Panc1 (cell line): ENCODE measurements at regions not wholly inside any gene's neighbourhood (a gene's known extent, or its start where the extent isn't known, plus 50 kb on each side); places are given as distances from the start of the nearest gene placed in this dataset.

Experiments
- ATAC-seq: fragments of 200-7000 bp; cut with Tn5 transposase; 2 replicates; pipeline ENCODE4 v1.9.1; 2020; ENCODE audit warnings: mild to moderate bottlenecking, moderate library complexity
- BruUV-seq: library from RNA; stranded (reverse); fragments of 400-500 nt; replicated peaks from 2 replicates; lab custom pipeline; 2021; lab: Mats Ljungman, UMichigan
- CTCF ChIA-PET: fragments of 300-600 bp; sonication (Branson Sonifier 250); formaldehyde crosslinking; loops from one replicate; lab custom pipeline; 2022; ENCODE audit warnings: antibody characterized with exemption; lab: Charles Lee
- POLR2A ChIA-PET: fragments of 300-600 bp; sonication (Branson Sonifier 250); formaldehyde crosslinking; loops from one replicate; lab custom pipeline; 2022; ENCODE audit warnings: antibody characterized with exemption; lab: Charles Lee
- DNase-seq: peaks from one replicate; pipeline ENCODE4 v3.0.0-alpha.2; 2010; ENCODE audit warnings: low read depth, low spot score
- H3K27ac ChIP-seq: 2 replicates; pipeline ENCODE4 v1.5.1; 2011; ENCODE audit warnings: mild to moderate bottlenecking, low read length, inconsistent platforms
- H3K27me3 ChIP-seq: fragments of 200-500 bp; sonication (Bioruptor generic); 2 replicates; pipeline ENCODE4 v1.6.0; 2014; ENCODE audit warnings: low read length, inconsistent platforms; ENCODE audit not compliant: control insufficient read depth, insufficient read depth
- H3K36me3 ChIP-seq: fragments of 200-500 bp; sonication (Bioruptor generic); 2 replicates; pipeline ENCODE4 v1.5.1; 2014; ENCODE audit warnings: inconsistent platforms, mild to moderate bottlenecking, low read length, moderate library complexity; ENCODE audit not compliant: control insufficient read depth, insufficient read depth
- H3K4me1 ChIP-seq: 2 replicates; pipeline ENCODE4 v1.5.1; 2011; ENCODE audit warnings: inconsistent platforms, mild to moderate bottlenecking, low read length, moderate library complexity; ENCODE audit not compliant: control insufficient read depth, insufficient read depth
- H3K4me3 ChIP-seq, 2 experiments: 2 replicates each; pipeline ENCODE4 v1.5.1; 2011 to 2012; ENCODE audit warnings: low read depth in 2 of 2, low read length in 2 of 2, mild to moderate bottlenecking in 2 of 2, inconsistent platforms in 1 of 2, moderate library complexity in 1 of 2
- H3K9me3 ChIP-seq: fragments of 200-500 bp; sonication (Bioruptor generic); 2 replicates; pipeline ENCODE4 v1.5.1; 2014; ENCODE audit warnings: low read depth, mild to moderate bottlenecking, inconsistent platforms, low read length, moderate library complexity; ENCODE audit not compliant: control insufficient read depth, insufficient read depth
- CTCF ChIP-seq: fragments of 450-650 bp; IDR thresholded peaks from 2 replicates; pipeline ENCODE4 v1.5.1; 2017; ENCODE audit warnings: mild to moderate bottlenecking
- POLR2AphosphoS5 ChIP-seq: IDR thresholded peaks from 2 replicates; pipeline ENCODE4 v1.6.1; 2012; ENCODE audit warnings: mild to moderate bottlenecking, low read depth, low read length, moderate library complexity
- REST ChIP-seq, 2 experiments: IDR thresholded peaks; 2 replicates each; pipeline ENCODE4 v1.6.1; 2011 to 2012; ENCODE audit warnings: low read depth in 2 of 2, control low read depth in 1 of 2, low read length in 1 of 2, mild to moderate bottlenecking in 1 of 2, moderate library complexity in 1 of 2; ENCODE audit not compliant: insufficient read depth in 1 of 2
- SIN3A ChIP-seq: IDR thresholded peaks from 2 replicates; pipeline ENCODE4 v1.6.1; 2012; ENCODE audit warnings: low read depth, mild to moderate bottlenecking, low read length, moderate library complexity, borderline replicate concordance; ENCODE audit not compliant: insufficient read depth
- TCF7L2 ChIP-seq: IDR thresholded peaks from 2 replicates; pipeline ENCODE4 v1.6.1; 2011; ENCODE audit warnings: mild to moderate bottlenecking, low read depth, low read length, inconsistent platforms
- in situ Hi-C: cut with HindIII; loops from 2 replicates; pipeline ENCODE4 v1.10.0; 2016; ENCODE audit warnings: low sequenced_read_pairs, low pct_unique_long_range_greater_than_20kb
- intact Hi-C: fragments of 100-400 bp; cut with micrococcal nuclease; formaldehyde crosslinking; loops from one replicate; pipeline ENCODE4 v1.10.0; 2022; ENCODE audit not compliant: unreplicated experiment

- intact Hi-C loops = no loop called here
- in situ Hi-C loops = no loop called here
- CTCF ChIA-PET = no interaction called here
- TF ChIP-seq REST (IDR thresholded peaks at IDR 0.05; ENCODE audit: insufficient read depth in 1 of 2, low read depth in 2 of 2, low read length in 1 of 2) (no peak), CTCF (no peak), SIN3A (no peak), TCF7L2 (no peak), POLR2AphosphoS5 (no peak)
- Histone ChIP-seq H3K27me3 (no peaks in the 10 kb centered on the region), H3K36me3 (no peaks in the 10 kb centered on the region), H3K27ac (no peak overlapping the region), H3K9me3 (no peaks in the 10 kb centered on the region), H3K4me1 (no peaks in the 10 kb centered on the region), H3K4me3 (no peak overlapping the region)
- DNase-seq = no peak
- POLR2A ChIA-PET = no interaction called here
- ATAC-seq = no peak
- no TSS peak for BruUV-seq
These were observed 215.3 kb upstream of the FAM9B start for GRCh38 chrX:9249051-9249846.

GRCh38 chrX:9252182-9252581, 212.7 kb upstream of the TBL1X start:
- TF ChIP-seq SIN3A = no peak
- TF ChIP-seq POLR2AphosphoS5 = no peak
- TF ChIP-seq REST (IDR thresholded peaks at IDR 0.05; ENCODE audit: insufficient read depth in 1 of 2, low read depth in 2 of 2, low read length in 1 of 2) = no peak
- TF ChIP-seq TCF7L2 = no peak
- no peak for TF ChIP-seq CTCF
- POLR2A ChIA-PET = no interaction called here
- H3K4me3 ChIP-seq = no peak overlapping the region

More at GRCh38 chrX:9252182-9252581, 212.7 kb upstream of the TBL1X start:
- no TSS peak for BruUV-seq
- Histone ChIP-seq H3K36me3 (no peaks in the 10 kb centered on the region), H3K9me3 (no peaks in the 10 kb centered on the region), H3K27me3 (no peaks in the 10 kb centered on the region), H3K4me1 (no peaks in the 10 kb centered on the region), H3K27ac (no peak overlapping the region)
- in situ Hi-C loops (no loop called here), intact Hi-C loops (no loop called here)
- no peak for ATAC-seq
- CTCF ChIA-PET = no interaction called here
- DNase-seq = no peak
